LNCaP clone FGC (cell line): ENCODE measurements at regions not wholly inside any gene's neighbourhood (a gene's known extent, or its start where the extent isn't known, plus 50 kb on each side); places are given as distances from the start of the nearest gene placed in this dataset.

Source experiments
- DNase-seq: peaks from one replicate; pipeline ENCODE4 v3.0.0-alpha.2; 2011; ENCODE audit warnings: low read depth
- H3K4me3 ChIP-seq: 2 replicates; pipeline ENCODE4 v1.5.1; 2011; ENCODE audit warnings: mild to moderate bottlenecking, low read depth, low read length, control low read depth
- CTCF ChIP-seq: IDR thresholded peaks from 2 replicates; pipeline ENCODE4 v1.5.1; 2012; ENCODE audit warnings: mild to moderate bottlenecking; ENCODE audit not compliant: control insufficient read depth, insufficient read depth; ENCODE audit errors: extremely low read depth

- DNase-seq: no peak
- TF ChIP-seq CTCF: no peak
- no peak overlapping the region for H3K4me3 ChIP-seq
These were observed 50.6 kb upstream of the CDK20 start for GRCh38 chr9:88024896-88025295.
